ENCODE measurements at regions not wholly inside any gene's neighbourhood (a gene's known extent, or its start where the extent isn't known, plus 50 kb on each side); places are given as distances from the start of the nearest gene placed in this dataset.

DNA sequence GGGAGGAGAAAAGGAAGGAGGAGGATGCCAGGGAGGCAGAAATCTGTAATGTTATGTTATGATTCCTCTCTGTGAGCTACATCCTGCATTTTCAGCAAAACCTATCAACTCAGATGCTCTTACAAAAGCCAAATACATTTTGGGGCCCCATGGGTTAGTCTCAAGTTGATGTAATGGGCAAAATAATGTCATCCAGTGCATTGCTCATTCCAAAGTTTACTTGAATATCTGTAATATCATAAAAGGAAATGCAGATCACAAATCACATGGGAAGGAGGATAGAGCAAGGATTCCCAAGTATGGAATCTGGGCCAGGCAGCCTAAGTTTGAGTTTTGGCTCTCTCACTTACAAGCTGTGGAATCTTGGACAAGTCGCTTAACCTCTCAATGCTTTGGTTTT is 74.9 kb upstream of the SOD3 start:
- no peak for DNase-seq

DNA sequence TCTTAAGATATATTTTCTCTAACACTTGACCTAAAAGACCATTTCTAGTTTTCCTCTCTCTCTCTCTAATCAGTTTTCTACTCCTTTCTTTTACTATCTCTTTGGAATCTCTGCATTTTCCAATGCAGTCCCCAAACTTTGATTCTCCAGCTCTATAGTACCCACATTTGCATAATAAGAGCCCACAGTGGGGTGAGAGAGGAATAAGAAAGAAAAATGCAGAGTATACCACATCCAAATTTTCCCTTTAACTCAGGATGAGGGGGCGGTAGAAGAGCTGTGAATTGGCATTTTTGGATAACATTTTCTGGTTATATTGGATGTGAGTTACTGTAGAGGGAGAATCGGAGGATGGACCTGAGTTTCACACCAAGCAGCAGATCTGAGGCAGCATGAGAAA is 74.4 kb upstream of the SOD3 start:
- DNase-seq: no peak

DNA sequence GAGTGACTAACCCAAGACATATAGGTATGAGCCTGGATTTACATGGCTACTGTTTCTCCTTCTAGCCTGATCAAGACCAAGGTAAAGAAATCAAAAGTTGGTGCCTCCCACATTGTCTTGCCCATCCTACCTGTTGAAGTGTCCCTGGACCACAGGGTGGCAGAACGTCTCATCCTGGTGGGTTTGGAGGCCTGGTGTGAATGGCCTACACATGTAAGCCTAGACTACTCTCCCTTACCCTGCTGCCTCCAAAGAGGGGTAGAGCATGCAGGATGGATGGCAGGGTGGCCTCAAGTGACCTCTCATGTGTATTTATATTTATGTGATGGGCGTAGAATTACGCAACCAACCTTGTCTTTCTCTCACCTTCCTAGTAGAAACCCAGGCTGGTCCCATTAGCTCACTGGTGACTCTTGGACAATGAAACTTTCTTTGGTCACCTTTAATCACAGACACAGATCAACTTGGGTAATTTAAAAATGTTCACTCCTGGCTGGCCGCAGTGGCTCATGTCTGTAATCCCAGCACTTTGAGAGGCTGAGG is 73.3 kb upstream of the SOD3 start:
- no peak for DNase-seq

DNA sequence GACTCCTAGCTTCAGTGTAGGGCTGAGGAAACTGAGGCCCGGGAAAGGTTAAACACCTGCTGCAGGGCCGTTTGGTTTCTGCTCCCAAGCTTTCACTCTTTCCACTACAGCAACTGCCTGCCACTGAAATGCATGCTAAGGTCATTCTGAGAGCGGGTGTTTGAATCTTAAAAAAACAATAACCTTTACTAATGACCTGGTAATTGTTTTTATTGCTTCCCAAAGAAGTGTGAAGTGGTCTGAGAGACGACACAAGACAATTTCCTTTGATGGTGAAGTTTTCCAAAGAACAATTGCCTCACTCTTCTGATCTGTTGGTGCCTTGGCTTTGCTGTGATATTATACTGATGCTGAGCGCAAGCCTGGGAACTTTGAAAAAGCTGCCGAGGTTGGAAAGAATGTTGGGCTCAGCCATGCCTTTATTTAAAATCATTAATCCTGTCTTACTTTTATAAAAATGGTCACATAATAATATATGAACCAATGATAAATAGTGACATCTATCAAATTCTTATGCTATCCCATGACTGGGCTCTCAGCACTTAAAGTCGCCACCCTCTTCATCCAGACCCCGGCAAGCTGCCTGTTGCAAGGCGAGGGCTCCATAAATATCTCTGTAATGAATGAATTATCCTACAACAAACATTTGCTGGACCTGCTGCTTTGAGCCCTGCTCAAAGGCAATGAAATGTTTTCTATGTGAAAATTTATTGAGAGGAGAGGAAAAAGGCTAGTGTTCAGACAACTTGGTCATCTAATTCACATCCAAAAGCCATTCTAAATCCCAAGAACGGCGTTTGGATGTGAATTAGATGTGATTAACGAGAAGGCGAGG is 67.8 kb upstream of the SOD3 start:
- no peak for DNase-seq

DNA sequence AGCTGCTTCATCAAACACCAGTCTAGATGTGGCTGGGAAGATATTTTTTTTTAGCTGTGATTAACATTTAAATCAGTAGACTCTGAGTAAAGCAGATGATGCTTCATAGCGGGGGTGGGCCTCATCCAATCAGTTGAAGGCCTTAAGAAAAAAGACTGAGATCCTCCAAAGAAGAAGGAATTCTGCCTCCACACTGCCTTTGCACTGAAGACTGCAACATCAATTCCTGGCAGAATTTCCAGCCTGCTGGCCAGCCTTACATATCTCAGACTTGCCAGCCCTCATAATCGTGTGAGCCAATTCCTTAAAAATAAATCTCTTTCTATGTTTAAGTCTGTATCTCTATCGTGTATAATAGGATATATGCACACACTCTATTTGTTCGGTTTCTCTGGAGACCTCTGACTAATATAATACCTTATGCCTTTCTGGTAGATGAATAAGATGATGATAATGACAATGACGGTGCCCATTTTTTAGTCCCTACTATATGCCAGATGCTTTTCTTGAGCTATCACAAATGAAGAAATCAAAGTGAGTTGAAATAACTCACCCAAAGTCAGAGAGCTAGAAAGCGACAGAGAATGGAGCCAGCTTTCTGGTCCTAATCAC is 66.1 kb upstream of the SOD3 start:
- no peak for DNase-seq

DNA sequence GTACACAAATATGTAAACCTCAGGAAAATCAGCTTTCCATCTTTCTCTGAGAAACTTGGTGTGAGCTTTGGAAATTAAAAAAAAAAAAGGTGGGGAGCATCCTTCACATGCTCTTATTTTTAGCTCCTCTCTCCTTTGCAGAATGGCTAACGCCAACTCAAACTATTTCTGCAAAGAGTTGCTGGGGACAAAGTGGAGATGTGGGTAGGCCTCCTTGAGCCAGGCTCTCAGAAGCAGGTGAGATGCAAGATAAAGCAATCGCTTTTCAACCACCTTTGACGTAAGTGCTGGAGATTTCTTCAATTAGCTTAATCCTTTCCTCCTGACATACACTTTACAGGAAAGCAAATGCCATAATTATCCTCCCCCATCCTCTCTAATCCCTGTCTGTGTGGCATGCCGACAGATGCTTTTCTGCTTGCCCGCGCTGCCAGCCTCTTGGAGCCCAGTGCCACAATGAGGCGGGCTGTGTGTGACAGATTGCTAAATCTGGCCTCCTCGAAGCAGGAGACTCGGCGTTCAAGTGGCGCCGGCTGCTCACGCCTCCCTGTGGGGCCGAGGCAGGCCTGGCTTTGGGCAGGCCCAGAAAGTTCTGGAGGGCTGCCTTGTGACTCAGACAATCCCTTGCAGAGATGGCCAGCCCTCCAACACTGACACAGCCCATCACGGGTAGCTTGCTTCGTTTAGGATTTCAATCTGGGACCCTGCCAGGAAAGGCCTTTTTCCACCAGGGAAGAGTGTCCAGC is 64.9 kb upstream of the SOD3 start:
- DNase-seq: no peak

DNA sequence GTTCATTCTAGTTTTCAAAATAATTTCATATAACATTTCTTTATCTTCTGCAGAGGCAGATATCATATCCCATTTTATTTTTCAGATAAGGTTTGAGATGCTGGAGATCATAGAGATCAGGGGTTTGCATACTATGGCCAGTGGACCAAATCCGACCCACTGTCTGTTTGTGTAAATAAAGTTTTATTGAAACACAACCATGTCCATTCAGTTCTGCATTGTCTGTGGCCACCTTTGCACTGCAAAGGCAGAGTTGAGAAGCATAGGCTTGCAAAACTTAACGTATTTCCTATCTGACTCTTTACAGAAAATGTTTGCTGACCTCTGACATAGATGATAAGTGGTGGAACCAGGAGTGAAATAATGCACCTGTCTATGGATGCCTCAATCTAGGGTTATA is 63.9 kb upstream of the SOD3 start:
- DNase-seq: no peak

DNA sequence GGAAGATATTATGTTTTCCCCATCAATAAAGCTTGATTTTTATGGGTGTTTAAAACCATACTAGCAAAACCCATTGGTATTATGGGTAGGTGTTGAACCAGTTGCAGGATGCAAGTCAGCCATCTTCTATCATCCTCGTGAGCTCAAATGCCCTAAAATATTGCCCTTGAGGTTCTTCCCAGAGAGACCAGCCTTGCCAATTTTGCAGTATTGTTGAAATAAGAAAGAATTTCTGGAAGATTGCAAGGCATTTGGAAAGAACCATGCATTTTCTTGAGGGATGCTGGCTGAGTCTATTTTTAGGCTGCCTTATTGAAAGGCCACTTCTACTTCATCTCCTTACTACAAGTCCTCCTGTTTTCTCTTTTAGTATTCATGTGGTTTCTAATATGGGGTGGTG is 60.9 kb upstream of the SOD3 start:
- DNase-seq: no peak

DNA sequence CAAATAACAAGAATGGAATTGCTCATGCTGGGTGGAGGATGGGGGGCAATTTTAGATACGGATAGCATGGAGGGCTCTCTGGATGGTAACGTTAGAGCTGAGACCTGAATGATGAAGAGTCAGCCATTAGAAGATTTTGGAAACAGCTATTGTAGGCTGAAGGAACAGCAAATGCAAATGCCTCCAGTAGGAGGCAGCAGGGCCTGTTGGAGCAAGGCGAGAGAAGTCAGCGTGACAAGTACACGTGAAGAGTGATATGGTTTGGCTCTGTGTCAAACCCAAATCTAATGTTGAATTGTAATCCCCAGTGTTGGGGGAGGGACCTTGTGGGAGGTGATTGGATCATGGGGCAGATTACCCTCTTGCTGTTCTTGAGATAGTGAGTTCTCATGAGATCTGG is 59.3 kb upstream of the SOD3 start:
- peak; percentile 59 for DNase-seq

DNA sequence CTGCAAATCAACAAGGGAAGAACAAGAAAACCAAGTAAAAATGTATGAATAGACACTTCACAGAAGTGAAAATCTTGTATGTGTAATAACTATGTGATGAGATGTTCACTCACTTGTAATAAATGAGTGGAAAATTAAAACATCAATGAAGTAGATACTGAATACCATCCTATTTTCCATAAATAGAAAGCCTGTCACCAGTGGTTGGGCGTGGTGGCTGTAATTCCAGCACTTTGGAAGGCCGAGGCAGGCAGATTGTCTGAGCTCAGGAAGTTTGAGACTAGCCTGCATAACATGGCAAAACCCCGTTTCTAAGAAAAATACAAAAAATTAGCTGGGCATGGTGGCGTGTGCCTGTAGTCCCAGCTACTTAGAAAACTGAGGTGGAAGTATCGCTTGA is 53.5 kb upstream of the SOD3 start:
- no peak for DNase-seq

DNA sequence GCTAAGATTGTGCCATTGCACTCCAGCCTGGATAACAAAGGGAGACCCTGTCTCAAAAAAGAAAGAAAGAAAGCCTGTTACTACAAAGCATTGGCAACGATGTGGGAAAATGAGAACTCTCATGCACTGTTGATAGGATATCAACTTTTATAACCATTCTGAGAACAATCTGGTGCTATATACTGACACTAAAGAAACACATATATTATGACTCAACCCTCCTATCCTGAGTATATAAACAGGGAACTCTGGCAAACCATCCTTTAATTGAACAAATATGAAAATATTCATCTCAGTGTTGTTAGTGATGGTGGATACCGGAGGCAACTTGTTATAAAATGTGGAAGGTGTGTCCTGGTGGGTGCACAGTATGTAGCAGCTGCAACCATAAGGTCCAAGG is 53.0 kb upstream of the SOD3 start:
- no peak for DNase-seq

DNA sequence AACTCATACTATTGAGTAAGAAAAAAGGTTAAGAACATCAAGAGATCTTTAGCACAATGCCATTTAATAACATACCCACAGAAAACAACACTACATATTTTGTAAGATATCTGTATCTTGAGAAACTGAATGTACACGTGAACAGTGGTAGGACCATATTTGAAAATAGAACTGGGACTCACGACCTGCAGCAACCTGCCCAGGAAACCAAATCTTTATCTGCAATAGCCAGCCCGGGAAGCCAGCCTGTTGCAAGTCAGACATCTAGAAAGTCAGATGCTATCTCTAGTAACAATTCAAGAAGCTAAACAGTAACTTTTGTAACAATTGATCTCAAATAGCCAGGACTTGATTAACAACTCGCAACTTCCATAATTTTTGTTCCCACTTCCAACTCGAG is 52.6 kb upstream of the SOD3 start:
- peak; percentile 65 for DNase-seq

DNA sequence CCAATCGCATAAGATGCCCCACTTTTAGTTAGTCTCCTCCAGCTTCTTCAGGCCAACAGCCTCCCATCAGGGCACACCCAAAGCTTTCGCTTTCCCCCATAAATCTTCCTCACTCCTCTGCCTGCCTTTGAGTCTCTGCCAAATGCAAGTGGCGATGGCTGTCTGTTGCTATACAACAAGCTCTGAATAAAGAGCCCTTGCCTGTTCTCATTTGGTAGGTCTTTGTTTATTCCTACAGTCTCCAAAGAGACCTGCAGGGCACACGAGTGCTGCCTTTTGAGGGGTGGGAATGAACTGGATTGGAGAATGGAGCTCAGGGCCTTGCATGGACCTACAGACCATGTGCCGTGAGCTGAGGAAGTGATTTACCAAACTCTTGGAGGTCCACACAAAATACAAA is 52.2 kb upstream of the SOD3 start:
- DNase-seq: peak; percentile 29

DNA sequence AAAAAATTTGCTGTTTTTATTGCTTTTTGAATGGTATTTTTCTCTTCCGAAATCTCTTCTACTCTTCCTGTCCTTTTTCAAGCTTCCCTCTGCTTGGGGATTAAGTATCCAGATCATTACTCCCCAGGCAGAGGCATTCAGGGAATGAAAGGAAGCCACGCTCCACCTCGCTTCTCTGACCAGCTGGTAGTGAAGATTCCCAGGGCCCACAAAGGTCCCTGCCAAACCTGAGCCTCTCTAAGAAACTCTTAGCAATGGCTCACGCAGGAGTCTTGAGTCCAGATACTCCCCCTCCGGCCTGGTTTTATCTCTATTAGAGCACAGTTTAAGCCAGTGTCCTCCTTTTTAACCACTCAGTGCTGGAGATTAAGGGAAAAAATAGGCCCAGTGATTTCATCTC is 51.4 kb upstream of the SOD3 start:
- DNase-seq: no peak

DNA sequence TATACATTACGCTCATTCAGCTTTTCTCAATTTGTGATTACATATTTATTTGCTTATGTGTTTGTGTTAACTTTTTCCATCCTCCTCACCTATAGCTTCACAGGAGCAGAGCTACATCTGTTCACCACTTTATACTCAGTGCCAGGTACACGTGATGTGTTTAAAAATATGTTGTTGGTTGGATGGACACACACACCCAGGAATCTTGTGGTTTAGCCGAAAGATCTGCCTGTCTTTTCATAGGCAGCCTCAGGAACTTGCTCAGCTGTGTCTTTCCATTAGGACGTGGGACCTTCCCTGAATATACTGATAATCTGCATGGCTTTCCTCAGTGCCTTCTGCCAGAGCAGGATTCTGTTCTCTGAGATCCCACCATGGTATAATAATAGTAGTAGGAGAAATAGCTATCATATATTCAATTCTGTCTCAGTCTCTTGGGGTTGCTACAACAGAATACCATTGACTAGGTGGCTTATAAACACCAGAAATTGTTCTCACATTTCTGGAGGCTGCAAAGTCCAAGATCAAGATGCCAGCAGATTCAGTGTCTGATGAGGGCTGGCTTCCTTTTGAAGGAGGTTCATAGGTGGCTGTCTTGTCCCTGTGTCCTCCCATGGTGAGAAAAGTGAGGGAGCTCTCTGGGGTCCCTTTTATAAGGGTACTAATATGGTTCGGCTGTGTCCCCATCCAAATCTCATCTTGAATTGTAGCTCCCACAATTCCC is 50.0 kb upstream of the SOD3 start:
- no peak for DNase-seq

All from hematopoietic multipotent progenitor cell treated with erythropoietin and hydrocortisone succinate and interleukin-3 and kit ligand, for 4 days (in vitro differentiated cells).